Lung (tissue), 11 donors: ENCODE measurements at regions not wholly inside any gene's neighbourhood (a gene's known extent, or its start where the extent isn't known, plus 50 kb on each side); places are given as distances from the start of the nearest gene placed in this dataset.
A peak's percentile ranks its signal among the peaks of the same experiment; 100 is the strongest.

ENCODE experiments used
- ATAC-seq: fragments of 200-7000 bp; cut with Tn5 transposase; one replicate; pipeline ENCODE4 v1.9.1; 2020; ENCODE audit warnings: moderate number of reproducible peaks; ENCODE audit not compliant: insufficient read depth, low FRiP score
- DNase-seq, 3 donors: peaks; one replicate each; pipeline ENCODE4 v3.0.0-alpha.2; 2013 to 2017
- H3K27ac ChIP-seq, 2 donors: one replicate each; pipeline ENCODE4 v1.5.1; 2013; ENCODE audit warnings: mild to moderate bottlenecking in 2 of 2, moderate library complexity in 2 of 2, control low read depth in 1 of 2, inconsistent platforms in 1 of 2, low read depth in 1 of 2, low read length in 1 of 2
- H3K27me3 ChIP-seq, 3 donors: one replicate each; pipeline ENCODE4 v1.5.1; 2013; ENCODE audit warnings: low read length in 2 of 3; ENCODE audit not compliant: control insufficient read depth in 3 of 3, insufficient read depth in 3 of 3
- H3K36me3 ChIP-seq, 4 donors: one replicate each; pipeline ENCODE4 v1.5.1; 2013; ENCODE audit warnings: low read length in 4 of 4, mild to moderate bottlenecking in 1 of 4, moderate library complexity in 1 of 4; ENCODE audit not compliant: control insufficient read depth in 4 of 4, insufficient read depth in 4 of 4
- H3K4me1 ChIP-seq, 5 donors: one replicate each; pipeline ENCODE4 v1.5.1; 2013; ENCODE audit warnings: low read length in 5 of 5, mild to moderate bottlenecking in 2 of 5, moderate library complexity in 1 of 5; ENCODE audit not compliant: control insufficient read depth in 5 of 5, insufficient read depth in 5 of 5
- H3K4me3 ChIP-seq: one replicate; pipeline ENCODE4 v1.5.1; 2013; ENCODE audit warnings: mild to moderate bottlenecking, control low read depth, moderate library complexity
- H3K9ac ChIP-seq, 2 donors: one replicate each; pipeline ENCODE4 v1.5.1; 2013; ENCODE audit warnings: low read length in 2 of 2, control low read depth in 1 of 2; ENCODE audit not compliant: insufficient read depth in 1 of 2
- H3K9me3 ChIP-seq, 4 donors: one replicate each; pipeline ENCODE4 v1.5.1; 2013; ENCODE audit warnings: low read length in 3 of 4, mild to moderate bottlenecking in 1 of 4, moderate library complexity in 1 of 4; ENCODE audit not compliant: control insufficient read depth in 4 of 4, insufficient read depth in 3 of 4
- WGBS, 2 donors: extraction: QIAGEN DNeasy Blood & Tissue Kit; methylation state at CpG; one replicate each; pipeline ENCODE4 v1.1.7; 2013; 5-methylcytosine and 5-hydroxymethylcytosine counted together
- TF ChIP-seq, protein P1 (sequence below): IDR thresholded peaks from 2 replicates; pipeline ENCODE4 v1.5.1; 2012; ENCODE audit warnings: mild to moderate bottlenecking; ENCODE audit errors: control extremely low read depth, extremely low read depth
- donor health status: control.
- donor health status: control.
- donor health status: Bipolar disorder and iron deficiency.
- donor health status: healthy.
- donor health status: DM: yes; HTN: yes; CAD: no.

GRCh38 chr5:144087576-144087975 lies 82.9 kb downstream of the YIPF5 start:
- 94 to 95% methylated on average over 1 of the region's 1 CpG for WGBS, 2 donors
- H3K27me3 ChIP-seq: no peaks in the 10 kb centered on the region
- no peak overlapping the region for H3K9ac ChIP-seq
- no peaks in the 10 kb centered on the region for H3K9me3 ChIP-seq
- H3K36me3 ChIP-seq: no peaks in the 10 kb centered on the region
- H3K27ac ChIP-seq: no peak overlapping the region
- no peak overlapping the region for H3K4me3 ChIP-seq
- peaks cover 0 to 21% (median 14%) of the 10 kb centered on the region in 5 donors for H3K4me1 ChIP-seq
- TF ChIP-seq, protein P1, sequence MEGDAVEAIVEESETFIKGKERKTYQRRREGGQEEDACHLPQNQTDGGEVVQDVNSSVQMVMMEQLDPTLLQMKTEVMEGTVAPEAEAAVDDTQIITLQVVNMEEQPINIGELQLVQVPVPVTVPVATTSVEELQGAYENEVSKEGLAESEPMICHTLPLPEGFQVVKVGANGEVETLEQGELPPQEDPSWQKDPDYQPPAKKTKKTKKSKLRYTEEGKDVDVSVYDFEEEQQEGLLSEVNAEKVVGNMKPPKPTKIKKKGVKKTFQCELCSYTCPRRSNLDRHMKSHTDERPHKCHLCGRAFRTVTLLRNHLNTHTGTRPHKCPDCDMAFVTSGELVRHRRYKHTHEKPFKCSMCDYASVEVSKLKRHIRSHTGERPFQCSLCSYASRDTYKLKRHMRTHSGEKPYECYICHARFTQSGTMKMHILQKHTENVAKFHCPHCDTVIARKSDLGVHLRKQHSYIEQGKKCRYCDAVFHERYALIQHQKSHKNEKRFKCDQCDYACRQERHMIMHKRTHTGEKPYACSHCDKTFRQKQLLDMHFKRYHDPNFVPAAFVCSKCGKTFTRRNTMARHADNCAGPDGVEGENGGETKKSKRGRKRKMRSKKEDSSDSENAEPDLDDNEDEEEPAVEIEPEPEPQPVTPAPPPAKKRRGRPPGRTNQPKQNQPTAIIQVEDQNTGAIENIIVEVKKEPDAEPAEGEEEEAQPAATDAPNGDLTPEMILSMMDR: no peak
- no peak for ATAC-seq
- DNase-seq: no peak

DNA sequence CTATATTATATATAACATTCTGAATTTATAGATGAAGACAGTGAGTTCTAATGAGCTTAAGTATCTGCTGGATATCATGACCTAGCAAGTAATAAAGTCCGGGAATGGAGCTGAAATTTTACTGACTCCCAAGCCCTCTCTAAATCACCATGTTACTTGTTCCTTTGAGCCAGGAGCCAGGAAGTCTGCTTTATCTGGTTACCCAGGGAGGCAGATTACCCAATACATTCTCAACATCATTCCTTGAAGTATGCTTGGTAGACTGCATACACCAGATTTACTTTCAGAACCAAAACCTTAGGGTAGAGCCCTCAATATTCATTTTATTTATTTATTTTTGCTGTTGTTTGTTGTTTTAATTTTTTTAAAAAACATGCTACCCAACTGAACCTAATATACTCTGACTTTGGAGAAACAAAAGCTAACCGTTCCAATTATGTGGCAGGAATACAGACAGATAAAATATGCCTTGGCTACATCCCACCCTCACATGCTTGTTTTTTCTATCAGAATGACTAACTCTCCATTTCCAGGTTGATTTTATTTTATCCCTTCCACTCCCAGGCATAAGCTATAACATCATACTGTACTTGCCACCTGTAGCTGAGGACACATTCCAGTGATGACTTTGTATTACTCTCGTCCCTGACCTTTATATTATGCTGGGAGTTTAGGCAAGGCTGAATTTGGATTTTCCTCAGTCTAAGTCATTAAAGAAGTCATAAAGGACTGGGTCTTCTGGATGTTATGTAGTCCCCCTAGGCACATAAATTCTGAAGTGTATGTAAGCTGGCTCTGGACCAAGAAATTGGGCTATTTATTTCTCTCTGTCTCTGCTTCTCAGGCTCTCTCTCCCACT lies 82.0 kb downstream of the YIPF5 start:
- no peaks in the 10 kb centered on the region for H3K9me3 ChIP-seq
- H3K27ac ChIP-seq: no peak overlapping the region
- no peak overlapping the region for H3K4me3 ChIP-seq
- DNase-seq: peak in 1 of 3 donors; percentile 30
- H3K36me3 ChIP-seq: no peaks in the 10 kb centered on the region
- no peak for ATAC-seq
- 85 to 87% methylated on average over 3 of the region's 3 CpGs for WGBS, 2 donors
- H3K9ac ChIP-seq: no peak overlapping the region
- H3K27me3 ChIP-seq: no peaks in the 10 kb centered on the region
- TF ChIP-seq, protein P1: no peak
- peaks cover 0 to 21% (median 14%) of the 10 kb centered on the region in 5 donors for H3K4me1 ChIP-seq

- Histone ChIP-seq H3K36me3 (no peaks in the 10 kb centered on the region), H3K4me3 (no peak overlapping the region), H3K4me1 (peaks cover 0 to 21% (median 14%) of the 10 kb centered on the region in 5 donors), H3K27me3 (no peaks in the 10 kb centered on the region), H3K9me3 (no peaks in the 10 kb centered on the region), H3K27ac (no peak overlapping the region), H3K9ac (no peak overlapping the region)
- TF ChIP-seq, protein P1: no peak
- WGBS, 2 donors: 22 to 52% methylated on average over 2 of the region's 2 CpGs
- no peak for ATAC-seq
- peak in 2 of 3 donors; percentile 47 to 71 for DNase-seq
These were observed 80.9 kb downstream of the YIPF5 start for GRCh38 chr5:144089401-144090021.
